ENCODE measurements at regions not wholly inside any gene's neighbourhood (a gene's known extent, or its start where the extent isn't known, plus 50 kb on each side); places are given as distances from the start of the nearest gene placed in this dataset.

DNA sequence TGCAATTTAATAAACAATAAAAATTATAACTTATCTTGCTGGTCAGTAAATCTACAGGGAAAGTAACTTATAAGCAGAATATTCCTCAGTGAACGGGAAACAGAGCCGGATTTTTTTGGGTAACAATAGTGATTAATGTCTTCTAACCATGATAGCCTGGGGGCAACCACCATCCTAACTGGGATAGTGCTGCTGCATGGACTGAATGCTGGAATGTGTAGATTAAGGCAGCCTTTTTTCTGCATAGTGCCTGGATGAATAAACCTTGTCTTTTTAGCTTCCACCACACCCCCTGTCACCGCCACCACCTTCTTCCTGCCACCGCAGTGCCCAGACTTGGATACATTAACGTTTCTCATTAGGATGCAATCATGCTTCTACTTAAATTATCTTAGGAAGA lies 83.6 kb upstream of the LNX1 start:
- TF ChIP-seq, protein P1, sequence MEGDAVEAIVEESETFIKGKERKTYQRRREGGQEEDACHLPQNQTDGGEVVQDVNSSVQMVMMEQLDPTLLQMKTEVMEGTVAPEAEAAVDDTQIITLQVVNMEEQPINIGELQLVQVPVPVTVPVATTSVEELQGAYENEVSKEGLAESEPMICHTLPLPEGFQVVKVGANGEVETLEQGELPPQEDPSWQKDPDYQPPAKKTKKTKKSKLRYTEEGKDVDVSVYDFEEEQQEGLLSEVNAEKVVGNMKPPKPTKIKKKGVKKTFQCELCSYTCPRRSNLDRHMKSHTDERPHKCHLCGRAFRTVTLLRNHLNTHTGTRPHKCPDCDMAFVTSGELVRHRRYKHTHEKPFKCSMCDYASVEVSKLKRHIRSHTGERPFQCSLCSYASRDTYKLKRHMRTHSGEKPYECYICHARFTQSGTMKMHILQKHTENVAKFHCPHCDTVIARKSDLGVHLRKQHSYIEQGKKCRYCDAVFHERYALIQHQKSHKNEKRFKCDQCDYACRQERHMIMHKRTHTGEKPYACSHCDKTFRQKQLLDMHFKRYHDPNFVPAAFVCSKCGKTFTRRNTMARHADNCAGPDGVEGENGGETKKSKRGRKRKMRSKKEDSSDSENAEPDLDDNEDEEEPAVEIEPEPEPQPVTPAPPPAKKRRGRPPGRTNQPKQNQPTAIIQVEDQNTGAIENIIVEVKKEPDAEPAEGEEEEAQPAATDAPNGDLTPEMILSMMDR (IDR thresholded peaks at IDR 0.05): no peak
- TF ChIP-seq, protein P2, sequence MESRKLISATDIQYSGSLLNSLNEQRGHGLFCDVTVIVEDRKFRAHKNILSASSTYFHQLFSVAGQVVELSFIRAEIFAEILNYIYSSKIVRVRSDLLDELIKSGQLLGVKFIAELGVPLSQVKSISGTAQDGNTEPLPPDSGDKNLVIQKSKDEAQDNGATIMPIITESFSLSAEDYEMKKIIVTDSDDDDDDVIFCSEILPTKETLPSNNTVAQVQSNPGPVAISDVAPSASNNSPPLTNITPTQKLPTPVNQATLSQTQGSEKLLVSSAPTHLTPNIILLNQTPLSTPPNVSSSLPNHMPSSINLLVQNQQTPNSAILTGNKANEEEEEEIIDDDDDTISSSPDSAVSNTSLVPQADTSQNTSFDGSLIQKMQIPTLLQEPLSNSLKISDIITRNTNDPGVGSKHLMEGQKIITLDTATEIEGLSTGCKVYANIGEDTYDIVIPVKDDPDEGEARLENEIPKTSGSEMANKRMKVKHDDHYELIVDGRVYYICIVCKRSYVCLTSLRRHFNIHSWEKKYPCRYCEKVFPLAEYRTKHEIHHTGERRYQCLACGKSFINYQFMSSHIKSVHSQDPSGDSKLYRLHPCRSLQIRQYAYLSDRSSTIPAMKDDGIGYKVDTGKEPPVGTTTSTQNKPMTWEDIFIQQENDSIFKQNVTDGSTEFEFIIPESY (IDR thresholded peaks at IDR 0.05; ENCODE audit: borderline replicate concordance, low read depth): no peak
- TF ChIP-seq CHD2 (IDR thresholded peaks at IDR 0.05; ENCODE audit: low read length, partially characterized antibody) (no peak), FOXM1 (IDR thresholded peaks at IDR 0.05; ENCODE audit: low read depth) (no peak), POLR2AphosphoS5 (IDR thresholded peaks at IDR 0.05; ENCODE audit: low read depth, low read length) (no peak)
